ENCODE measurements at regions not wholly inside any gene's neighbourhood (a gene's known extent, or its start where the extent isn't known, plus 50 kb on each side); places are given as distances from the start of the nearest gene placed in this dataset.

DNA sequence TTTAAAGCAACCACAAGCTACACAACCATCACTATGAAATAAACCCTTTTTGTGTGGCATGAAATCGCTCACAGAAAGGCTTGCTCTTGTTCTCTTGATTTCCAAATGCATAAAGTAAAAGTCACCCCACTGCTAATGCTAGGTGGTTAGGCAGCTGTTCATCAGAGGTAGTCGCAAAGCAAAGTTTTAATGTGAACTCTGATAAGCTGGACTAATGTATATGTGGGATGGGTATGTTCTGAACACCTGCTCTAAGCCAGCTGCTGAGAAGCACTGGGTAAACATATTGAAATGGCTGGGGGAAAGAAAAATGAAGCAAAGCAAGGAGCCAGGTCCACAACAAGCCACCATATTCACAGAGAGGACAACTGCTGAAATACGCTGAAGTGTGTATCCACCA lies 142.3 kb downstream of the KLF12 start:
- Histone ChIP-seq H3K27ac (ENCODE audit: low read depth in 1 of 2, low read length in 2 of 2) (no peak overlapping the region), H3K4me3 (ENCODE audit: low read length) (no peak overlapping the region), H3K4me1 (ENCODE audit: insufficient read depth, low read length) (no peaks in the 10 kb centered on the region), H3K36me3 (ENCODE audit: insufficient read depth, low read length) (peaks cover 25% of the 10 kb centered on the region), H3K9me3 (ENCODE audit: control insufficient read depth in 1 of 2, insufficient read depth in 1 of 2, low read length in 2 of 2) (no peaks in the 10 kb centered on the region), H3K27me3 (ENCODE audit: control insufficient read depth in 1 of 2, insufficient read depth in 2 of 2, low read length in 2 of 2) (no peaks in the 10 kb centered on the region)
- H3K36me3 Mint-ChIP-seq (ENCODE audit: low read depth): peaks cover 56% of the 10 kb centered on the region
- H3K27ac Mint-ChIP-seq: peak overlapping the region; percentile 71
- no peak overlapping the region for H3K4me3 Mint-ChIP-seq
- TF ChIP-seq, protein P1, sequence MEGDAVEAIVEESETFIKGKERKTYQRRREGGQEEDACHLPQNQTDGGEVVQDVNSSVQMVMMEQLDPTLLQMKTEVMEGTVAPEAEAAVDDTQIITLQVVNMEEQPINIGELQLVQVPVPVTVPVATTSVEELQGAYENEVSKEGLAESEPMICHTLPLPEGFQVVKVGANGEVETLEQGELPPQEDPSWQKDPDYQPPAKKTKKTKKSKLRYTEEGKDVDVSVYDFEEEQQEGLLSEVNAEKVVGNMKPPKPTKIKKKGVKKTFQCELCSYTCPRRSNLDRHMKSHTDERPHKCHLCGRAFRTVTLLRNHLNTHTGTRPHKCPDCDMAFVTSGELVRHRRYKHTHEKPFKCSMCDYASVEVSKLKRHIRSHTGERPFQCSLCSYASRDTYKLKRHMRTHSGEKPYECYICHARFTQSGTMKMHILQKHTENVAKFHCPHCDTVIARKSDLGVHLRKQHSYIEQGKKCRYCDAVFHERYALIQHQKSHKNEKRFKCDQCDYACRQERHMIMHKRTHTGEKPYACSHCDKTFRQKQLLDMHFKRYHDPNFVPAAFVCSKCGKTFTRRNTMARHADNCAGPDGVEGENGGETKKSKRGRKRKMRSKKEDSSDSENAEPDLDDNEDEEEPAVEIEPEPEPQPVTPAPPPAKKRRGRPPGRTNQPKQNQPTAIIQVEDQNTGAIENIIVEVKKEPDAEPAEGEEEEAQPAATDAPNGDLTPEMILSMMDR (IDR thresholded peaks at IDR 0.05): no peak
- peaks cover 85% of the 10 kb centered on the region for H3K4me1 Mint-ChIP-seq (ENCODE audit: low read depth)
- no peaks in the 10 kb centered on the region for H3K27me3 Mint-ChIP-seq
- peaks cover 2% of the 10 kb centered on the region for H3K9me3 Mint-ChIP-seq
- ChIA-PET POLR2A (interaction anchor here (1.0 to 1.3 kb wide), 2 partner anchors 33 to 294 kb away, joined by 3 to 4 read pairs; no protein-coding TSS in a partner anchor), CTCF (interaction anchor here (1.2 to 1.7 kb wide), 2 partner anchors 12 to 295 kb away, joined by 3 read pairs; no protein-coding TSS in a partner anchor)
- ATAC-seq (ENCODE audit: poor library complexity) (no peak), DNase-seq (no peak)
- intact Hi-C loops (cut with DNase I, micrococcal nuclease): loop anchor here in 1 of 2 experiments (10.0 kb wide), 1 partner anchor 237 kb away; no protein-coding TSS in a partner anchor

DNA sequence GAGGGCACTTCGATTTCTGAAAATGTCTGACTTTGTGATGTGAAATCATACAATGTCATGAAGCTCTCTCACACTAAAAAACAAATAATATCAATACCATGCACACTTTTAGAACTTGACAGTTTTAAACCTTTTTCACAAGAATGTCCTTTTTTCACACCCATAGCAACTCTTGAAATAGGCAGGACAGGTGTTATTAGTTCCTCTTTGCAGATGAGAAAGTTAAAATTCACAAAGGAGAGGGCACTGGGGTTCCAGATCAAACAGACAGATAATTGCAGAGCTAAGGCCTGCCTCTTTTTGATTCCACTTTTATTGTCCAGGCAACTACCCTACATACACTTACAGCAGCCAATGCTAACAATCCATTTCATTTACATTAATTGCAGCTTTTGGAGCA lies 142.8 kb downstream of the KLF12 start:
- H3K4me3 Mint-ChIP-seq: no peak overlapping the region
- DNase-seq: no peak
- H3K36me3 ChIP-seq (ENCODE audit: insufficient read depth, low read length): peaks cover 25% of the 10 kb centered on the region
- peaks cover 2% of the 10 kb centered on the region for H3K9me3 Mint-ChIP-seq
- no peaks in the 10 kb centered on the region for H3K27me3 Mint-ChIP-seq
- CTCF ChIA-PET: interaction anchor here (1.1 to 1.2 kb wide), 2 partner anchors 11 to 17 kb away, joined by 3 read pairs; no protein-coding TSS in a partner anchor
- H3K27ac ChIP-seq (ENCODE audit: low read depth in 1 of 2, low read length in 2 of 2): no peak overlapping the region
- peak overlapping the region; percentile 71 for H3K27ac Mint-ChIP-seq
- H3K27me3 ChIP-seq (ENCODE audit: control insufficient read depth in 1 of 2, insufficient read depth in 2 of 2, low read length in 2 of 2): no peaks in the 10 kb centered on the region
- TF ChIP-seq, protein P1 (IDR thresholded peaks at IDR 0.05): no peak
- intact Hi-C loops (cut with DNase I, micrococcal nuclease): loop anchor here in 1 of 2 experiments (10.0 kb wide), 1 partner anchor 237 kb away; no protein-coding TSS in a partner anchor
- no peak for ATAC-seq (ENCODE audit: poor library complexity)
- H3K36me3 Mint-ChIP-seq (ENCODE audit: low read depth): peaks cover 56% of the 10 kb centered on the region
- POLR2A ChIA-PET: interaction anchor here (0.6 to 1.5 kb wide), 5 partner anchors 7 to 295 kb away, joined by 3 to 4 read pairs (median 3); no protein-coding TSS in a partner anchor
- peaks cover 4% of the 10 kb centered on the region for H3K4me1 ChIP-seq (ENCODE audit: insufficient read depth, low read length)
- H3K9me3 ChIP-seq (ENCODE audit: control insufficient read depth in 1 of 2, insufficient read depth in 1 of 2, low read length in 2 of 2): no peaks in the 10 kb centered on the region
- H3K4me3 ChIP-seq (ENCODE audit: low read length): no peak overlapping the region
- H3K4me1 Mint-ChIP-seq (ENCODE audit: low read depth): peaks cover 85% of the 10 kb centered on the region

DNA sequence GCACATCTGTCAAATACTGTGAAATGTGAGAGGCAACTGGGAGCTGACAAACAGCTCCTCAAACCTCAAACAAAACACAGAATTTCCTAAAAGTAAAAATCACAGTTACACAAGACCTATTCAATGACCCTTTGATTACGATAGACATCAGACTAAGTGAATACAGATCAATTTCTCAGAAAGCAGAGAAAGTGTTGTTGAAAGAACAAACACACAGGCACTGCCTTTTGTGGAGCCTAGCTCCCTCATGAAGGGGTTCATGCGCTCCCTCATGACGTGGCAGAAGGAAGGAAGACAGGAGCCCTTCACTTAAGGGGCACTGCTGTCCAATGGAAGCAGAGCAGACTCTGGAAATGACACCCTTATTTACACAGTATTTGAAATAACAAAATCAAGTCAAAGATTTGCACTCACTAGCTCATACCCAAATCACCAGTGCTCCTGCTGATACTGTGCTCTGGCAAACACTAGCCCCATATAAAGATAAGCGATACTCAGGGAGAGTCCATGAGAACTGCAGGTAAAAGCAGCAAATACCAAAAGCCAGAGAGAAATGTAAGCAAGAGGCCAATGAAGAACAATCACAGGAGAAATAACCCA lies 144.9 kb downstream of the KLF12 start:
- Mint-ChIP-seq H3K36me3 (ENCODE audit: low read depth) (peaks cover 46% of the 10 kb centered on the region), H3K27me3 (no peaks in the 10 kb centered on the region), H3K27ac (peak overlapping the region; percentile 66), H3K4me3 (no peak overlapping the region), H3K9me3 (peaks cover 2% of the 10 kb centered on the region), H3K4me1 (ENCODE audit: low read depth) (peaks cover 70% of the 10 kb centered on the region)
- CTCF ChIA-PET: no interaction called here
- Histone ChIP-seq H3K27ac (ENCODE audit: low read depth in 1 of 2, low read length in 2 of 2) (peak overlapping the region in 1 of 2 donors; percentile 5), H3K9me3 (ENCODE audit: control insufficient read depth in 1 of 2, insufficient read depth in 1 of 2, low read length in 2 of 2) (no peaks in the 10 kb centered on the region), H3K27me3 (ENCODE audit: control insufficient read depth in 1 of 2, insufficient read depth in 2 of 2, low read length in 2 of 2) (no peaks in the 10 kb centered on the region), H3K36me3 (ENCODE audit: insufficient read depth, low read length) (peaks cover 25% of the 10 kb centered on the region), H3K4me3 (ENCODE audit: low read length) (no peak overlapping the region), H3K4me1 (ENCODE audit: insufficient read depth, low read length) (peaks cover 18% of the 10 kb centered on the region)
- POLR2A ChIA-PET: interaction anchor here (0.6 to 1.2 kb wide), 2 partner anchors 23 to 145 kb away, joined by 3 to 5 read pairs; partner anchors contain the start of gene KLF12
- DNase-seq (no peak), ATAC-seq (ENCODE audit: poor library complexity) (no peak)
- intact Hi-C loops (cut with DNase I, micrococcal nuclease): loop anchor here (5.0 kb wide), 5 partner anchors 33 to 298 kb away; partner anchors contain the start of gene KLF12 (in 1 of the 2)
- TF ChIP-seq, protein P1 (IDR thresholded peaks at IDR 0.05): no peak
